ENCODE measurements at regions not wholly inside any gene's neighbourhood (a gene's known extent, or its start where the extent isn't known, plus 50 kb on each side); places are given as distances from the start of the nearest gene placed in this dataset.

DNA sequence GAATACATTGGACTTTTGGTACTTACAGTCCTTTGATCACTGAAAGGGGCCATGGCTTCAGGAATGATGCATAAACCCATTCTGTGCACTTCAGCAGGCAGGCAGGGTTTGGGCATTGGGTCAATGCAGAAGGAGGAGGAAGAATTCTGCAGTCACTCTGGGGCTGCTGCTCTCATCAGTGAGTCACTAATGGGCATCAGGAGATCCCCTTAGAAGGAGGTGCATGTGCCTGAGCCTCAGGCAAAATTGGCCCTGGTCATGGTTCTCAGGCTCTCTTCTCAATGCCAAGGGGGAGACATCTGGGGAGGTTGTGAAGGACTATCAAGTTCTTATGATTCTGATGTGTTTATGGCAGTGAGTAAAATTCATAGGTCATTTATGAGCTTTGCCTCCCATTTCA lies 52.0 kb upstream of the TNP1 start:
- no peak for DNase-seq (ENCODE audit: low read depth, low spot score)
- H3K4me3 ChIP-seq (ENCODE audit: low read length) = no peak overlapping the region

DNA sequence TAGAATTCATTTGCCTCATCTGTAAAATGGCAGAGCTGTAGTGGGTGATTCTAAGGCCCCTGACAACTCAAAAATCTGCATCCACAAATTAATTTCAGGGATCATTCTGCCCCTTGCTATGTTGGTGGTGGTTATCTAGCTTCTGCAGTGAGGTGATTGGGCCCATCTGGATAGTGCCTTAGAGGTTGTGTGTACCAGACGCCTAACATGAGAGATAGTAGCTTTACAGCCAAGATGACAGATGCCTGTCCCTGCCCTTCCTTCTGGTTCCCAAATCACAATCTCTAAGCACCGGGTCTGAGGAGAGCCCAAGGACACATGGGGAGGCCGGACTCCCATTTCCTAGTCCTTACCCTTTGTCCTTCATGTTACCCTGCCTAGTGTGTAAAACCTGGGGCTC lies 51.1 kb upstream of the TNP1 start:
- no peak for DNase-seq (ENCODE audit: low read depth, low spot score)
- no peak overlapping the region for H3K4me3 ChIP-seq (ENCODE audit: low read length)

DNA sequence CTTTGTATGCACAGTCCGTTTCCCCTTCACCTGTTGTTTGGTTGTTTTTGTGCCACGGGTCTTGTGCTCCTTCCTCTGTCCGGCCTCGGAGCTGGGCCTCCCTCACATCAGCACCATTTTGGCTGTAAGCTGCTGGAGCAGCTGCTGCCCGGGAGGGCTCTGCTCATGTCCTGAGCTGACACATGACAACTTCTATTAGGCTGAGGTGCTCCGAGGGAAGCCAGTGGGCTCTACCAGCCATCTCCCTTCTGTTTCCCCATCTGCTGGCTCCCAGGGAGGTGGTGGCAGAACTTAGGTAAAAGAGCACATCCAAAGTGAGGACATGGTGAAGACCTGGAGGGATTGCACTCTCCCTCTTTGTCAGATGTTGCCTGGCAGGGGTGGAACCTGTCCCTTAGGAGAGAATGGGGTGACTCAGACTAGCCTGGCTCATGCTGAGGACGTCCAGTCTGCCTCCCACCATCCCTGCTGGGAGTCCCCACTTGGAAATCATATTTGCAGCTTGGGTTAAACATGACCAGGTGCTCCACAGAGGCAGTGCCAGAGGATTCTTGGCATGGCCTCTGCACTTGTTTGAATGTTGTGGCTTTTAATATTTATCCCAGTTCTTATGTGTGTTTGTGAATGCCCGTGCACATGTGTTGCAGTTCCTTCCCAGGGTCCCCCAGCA lies 49.8 kb upstream of the TNP1 start:
- H3K4me3 ChIP-seq (ENCODE audit: low read length) = no peak overlapping the region
- no peak for DNase-seq (ENCODE audit: low read depth, low spot score)

All from Jurkat, Clone E6-1 (cell line).